AG08395 (cell line): ENCODE measurements at regions not wholly inside any gene's neighbourhood (a gene's known extent, or its start where the extent isn't known, plus 50 kb on each side); places are given as distances from the start of the nearest gene placed in this dataset.

Source experiments
- DNase-seq: peaks from one replicate; pipeline ENCODE4 v3.0.0; 2012; ENCODE audit warnings: mixed read lengths, low spot score

DNA sequence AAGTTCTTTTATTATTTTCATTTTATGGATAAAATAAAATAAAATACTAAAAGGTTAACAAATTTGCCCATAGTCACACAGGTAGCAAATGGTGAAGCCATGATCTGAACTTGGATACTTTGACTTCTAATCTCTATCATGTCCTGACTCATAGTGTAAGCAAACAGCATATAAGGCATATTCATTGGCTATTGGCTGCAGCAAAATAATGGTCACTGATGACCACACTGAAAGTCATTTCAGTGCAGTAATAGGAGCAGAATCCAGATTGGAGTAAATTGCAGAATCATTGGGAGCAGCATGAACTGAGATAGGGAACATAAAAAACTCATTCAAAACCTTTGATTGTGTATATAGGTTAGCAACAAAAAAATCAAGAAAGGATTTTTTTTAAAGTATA lies 262.9 kb downstream of the PLA2G4A start:
- peak; percentile 3 for DNase-seq

- no peak for DNase-seq
Measured at GRCh38 chr1:187092104-187092503, 263.4 kb downstream of the PLA2G4A start.

GRCh38 chr1:187096689-187097088 lies 267.9 kb downstream of the PLA2G4A start:
- DNase-seq, result no peak

DNA sequence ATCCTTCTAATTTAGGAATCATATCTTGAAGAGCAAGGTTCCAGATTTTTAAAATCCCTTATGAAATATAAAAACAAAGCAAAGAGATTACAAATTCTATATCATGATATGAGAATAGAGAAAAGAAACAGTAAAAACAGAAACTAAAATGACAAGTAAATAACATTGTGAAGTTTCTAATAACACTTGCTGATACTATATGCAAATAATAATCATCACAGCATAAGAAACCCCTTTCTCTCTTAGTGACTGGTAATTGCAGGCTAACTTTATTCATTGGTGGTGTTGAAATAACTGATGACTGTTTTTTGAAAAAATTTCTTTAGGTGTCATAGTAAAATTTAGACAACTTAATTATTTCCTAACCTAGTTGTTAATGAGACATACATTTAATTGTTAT lies 281.6 kb downstream of the PLA2G4A start:
- DNase-seq, result no peak

DNA sequence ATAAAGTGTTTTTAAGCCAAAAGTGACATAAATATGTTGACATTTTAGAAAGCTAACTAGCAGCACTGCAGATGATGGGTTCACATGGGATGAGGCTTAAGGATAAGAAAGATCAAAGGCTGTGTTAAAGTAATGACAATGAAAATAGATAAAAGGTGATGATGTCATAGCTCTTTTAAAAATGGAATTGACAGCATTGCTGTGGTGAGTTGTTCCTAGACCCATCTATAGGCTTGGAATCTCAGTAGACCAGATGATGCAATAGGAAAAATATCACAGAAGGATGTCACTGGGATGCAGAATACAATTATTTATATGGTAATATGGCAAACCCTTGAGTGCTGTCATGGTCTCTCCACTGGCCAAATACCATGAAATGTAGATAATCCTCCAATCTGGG lies 286.0 kb downstream of the PLA2G4A start:
- DNase-seq, result no peak

DNA sequence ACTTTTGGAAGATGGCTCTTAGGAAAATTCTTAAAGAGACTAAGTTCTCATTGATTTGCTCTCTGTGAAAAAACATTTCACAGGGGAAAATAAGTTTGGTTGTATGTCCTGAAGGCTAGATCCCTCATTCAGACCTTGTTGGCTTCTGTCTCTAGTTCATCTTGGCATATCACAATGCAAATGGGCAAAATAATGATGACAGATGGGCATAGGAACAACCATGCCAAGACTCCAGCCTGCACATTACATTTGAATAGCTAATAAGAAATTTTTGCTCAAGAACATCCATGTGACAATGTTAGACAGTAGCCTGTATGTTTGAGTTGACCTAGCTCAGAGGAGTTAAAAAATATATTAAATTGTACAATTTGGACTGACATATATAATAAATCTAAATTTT lies 292.9 kb downstream of the PLA2G4A start:
- no peak for DNase-seq

- no peak for DNase-seq
Measured at GRCh38 chr1:187122566-187122965, 293.8 kb downstream of the PLA2G4A start.

DNA sequence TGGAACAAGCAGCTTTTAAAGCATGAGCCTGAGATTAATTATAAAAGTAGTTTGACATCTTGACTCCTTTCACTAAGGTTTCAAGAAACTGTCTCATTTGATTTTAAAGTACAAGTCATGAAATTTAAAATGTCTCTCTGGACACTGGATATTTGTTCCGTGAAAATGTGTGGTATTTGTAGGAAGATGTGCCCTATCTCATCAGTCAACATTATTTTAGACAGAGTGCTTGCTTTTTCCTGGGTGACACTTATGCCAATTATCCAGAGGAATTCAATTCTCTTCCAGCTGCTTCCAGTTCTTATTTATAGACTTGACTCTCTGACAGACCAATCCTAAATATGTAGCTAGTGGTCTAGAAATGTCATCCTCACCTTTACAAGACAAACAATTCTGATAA lies 300.4 kb downstream of the PLA2G4A start:
- no peak for DNase-seq

DNA sequence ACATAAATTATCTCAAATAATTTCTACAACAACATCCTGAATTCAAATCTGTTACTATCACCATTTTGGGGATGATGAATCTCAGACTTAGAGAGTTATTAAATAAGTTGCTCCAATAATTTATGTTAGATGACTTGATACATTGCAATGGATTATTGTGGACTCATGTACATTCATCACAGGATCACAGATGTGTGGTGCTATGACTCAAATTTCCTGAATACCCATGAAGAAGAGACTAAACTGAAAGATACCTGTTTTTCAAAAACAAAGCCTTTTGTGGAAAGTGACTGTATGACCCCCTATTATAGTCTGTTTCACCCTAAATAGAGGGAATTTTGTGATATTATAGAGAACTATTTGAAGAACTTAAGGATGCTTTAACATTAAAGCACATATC lies 315.0 kb downstream of the PLA2G4A start:
- no peak for DNase-seq

- DNase-seq, result no peak
Measured at GRCh38 chr1:187146388-187146787, 317.6 kb downstream of the PLA2G4A start.

- no peak for DNase-seq
Measured at GRCh38 chr1:187151555-187151954, 322.8 kb downstream of the PLA2G4A start.

- DNase-seq, result no peak
Measured at GRCh38 chr1:187153047-187153446, 324.3 kb downstream of the PLA2G4A start.

DNA sequence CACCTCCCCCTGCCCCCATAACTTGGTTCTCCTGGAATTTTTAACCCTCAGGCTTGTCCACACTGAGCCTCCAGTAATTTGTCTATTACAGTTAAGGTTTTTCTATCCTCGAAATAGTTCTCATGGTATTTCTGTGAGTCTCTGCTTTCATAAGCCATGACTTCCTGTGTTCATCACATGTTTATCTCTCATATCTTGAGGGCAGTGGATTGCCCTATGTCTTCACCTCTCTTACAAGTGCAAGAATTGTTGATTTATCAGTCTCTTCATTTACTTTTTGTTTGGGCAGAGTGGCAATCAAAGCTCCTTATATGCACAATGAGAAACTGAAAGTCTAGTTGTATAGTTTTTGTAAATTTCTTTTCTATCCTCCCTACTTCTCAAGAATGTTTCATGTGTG lies 328.4 kb downstream of the PLA2G4A start:
- no peak for DNase-seq

DNA sequence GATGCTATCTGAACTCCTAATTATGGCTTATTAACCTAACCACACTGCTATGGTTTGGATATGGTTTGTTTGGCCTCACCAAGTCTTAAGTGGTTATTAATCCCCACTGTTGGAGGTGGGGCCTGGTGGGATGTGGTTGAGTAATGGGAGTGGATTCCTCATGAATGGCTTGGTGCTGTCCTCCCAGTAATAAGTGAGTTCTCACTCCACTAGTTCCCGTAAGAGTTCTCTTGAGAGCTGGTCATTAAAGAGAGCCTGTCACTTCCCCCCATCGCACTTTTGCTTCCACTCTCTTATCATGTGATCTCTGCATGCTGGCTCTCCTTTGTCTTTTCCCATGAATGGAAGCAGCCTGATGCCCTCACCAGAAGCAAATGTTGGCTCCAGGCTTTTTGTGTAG lies 328.8 kb downstream of the PLA2G4A start:
- no peak for DNase-seq

DNA sequence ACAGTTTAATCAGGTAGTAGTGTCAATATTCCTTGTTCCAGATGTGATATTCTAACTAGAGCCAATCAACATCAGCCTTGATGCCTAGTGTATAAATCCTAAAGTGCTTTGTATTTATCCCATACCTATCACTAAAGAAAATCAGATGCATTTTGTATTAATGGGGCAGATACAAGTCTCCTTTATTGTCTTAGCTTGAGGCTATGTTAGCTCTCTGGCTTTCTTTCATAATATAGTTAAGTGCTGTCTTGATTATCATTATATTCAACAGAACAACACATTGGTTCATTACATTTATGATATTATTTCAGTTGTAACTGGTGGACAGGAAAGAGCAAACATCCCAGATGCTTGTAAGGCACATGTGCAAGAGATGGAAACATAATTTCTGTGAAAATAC lies 338.8 kb downstream of the PLA2G4A start:
- DNase-seq, result no peak

- no peak for DNase-seq
Measured at GRCh38 chr1:187168297-187168696, 339.5 kb downstream of the PLA2G4A start.

DNA sequence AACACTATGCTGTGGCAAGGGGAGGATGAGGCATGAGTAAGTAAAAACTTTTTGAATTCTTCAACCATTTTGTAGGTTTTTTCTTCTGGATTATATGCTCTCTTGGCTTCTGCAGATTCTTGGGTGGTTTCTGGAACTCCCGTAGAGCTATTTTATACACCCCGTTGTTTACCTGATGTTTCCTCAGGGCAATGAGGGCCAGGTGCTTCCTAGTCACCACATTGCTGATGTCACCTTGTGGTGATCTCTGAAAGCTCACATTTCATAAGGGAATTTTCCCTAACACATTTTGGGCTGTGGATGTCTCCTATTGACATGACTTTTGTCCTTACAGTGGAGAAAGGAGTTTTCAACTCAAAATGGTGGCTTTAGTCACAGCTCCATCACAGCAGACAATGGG lies 356.6 kb downstream of the PLA2G4A start:
- no peak for DNase-seq

- no peak for DNase-seq
Measured at GRCh38 chr1:187197685-187198084, 368.9 kb downstream of the PLA2G4A start.

- DNase-seq, result peak; percentile 2
Measured at GRCh38 chr1:187203257-187203656, 374.5 kb downstream of the PLA2G4A start.

GRCh38 chr1:187212377-187212776 lies 383.6 kb downstream of the PLA2G4A start:
- no peak for DNase-seq

GRCh38 chr1:187226396-187226795 lies 397.6 kb downstream of the PLA2G4A start:
- peak; percentile 5 for DNase-seq

DNA sequence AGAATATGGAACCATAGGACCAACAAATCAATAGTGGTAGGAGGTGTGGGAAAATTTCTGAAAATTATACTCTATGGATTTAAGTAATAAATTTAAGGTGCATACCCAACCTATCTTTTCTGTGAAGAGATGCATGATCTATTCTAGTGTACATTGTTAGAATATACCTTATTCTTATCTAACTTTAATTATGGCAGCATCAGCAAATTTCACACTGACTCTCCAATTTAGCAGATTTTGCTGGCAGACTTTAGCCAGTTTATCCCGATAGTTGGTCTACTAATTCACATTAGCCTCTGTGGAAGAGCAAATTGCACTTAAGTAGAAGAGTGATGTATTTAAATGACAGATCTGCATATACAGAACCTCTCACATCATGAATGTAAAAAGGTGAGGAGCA lies 400.0 kb downstream of the PLA2G4A start:
- DNase-seq, result no peak

GRCh38 chr1:187229496-187229895 lies 400.7 kb downstream of the PLA2G4A start:
- DNase-seq, result no peak

GRCh38 chr1:187234706-187235105 lies 406.0 kb downstream of the PLA2G4A start:
- DNase-seq, result no peak

- DNase-seq, result no peak
Measured at GRCh38 chr1:187236199-187236598, 407.4 kb downstream of the PLA2G4A start.
